ENCODE measurements at regions not wholly inside any gene's neighbourhood (a gene's known extent, or its start where the extent isn't known, plus 50 kb on each side); places are given as distances from the start of the nearest gene placed in this dataset.

DNA sequence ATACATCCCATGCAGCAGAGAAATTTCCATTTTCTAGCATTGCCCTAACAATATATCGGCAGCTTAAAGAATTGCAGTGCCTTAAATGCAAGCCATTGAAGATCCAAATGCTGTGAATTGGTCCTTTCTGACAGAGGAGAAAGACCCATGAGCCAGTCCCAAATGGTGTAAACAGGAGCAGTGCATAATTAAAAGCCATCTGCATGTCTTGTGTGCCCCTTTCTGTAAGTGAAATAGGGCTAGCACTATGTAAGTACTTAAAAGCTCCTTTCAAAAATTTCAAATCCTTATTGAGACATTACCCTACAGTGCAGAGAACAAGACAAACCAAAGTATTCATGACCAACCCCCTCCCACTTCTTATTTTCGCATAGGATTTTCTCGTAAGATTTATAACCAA lies 108.7 kb upstream of the LCORL start:
- intact Hi-C loops (cut with micrococcal nuclease), result no loop called here

More for the DNA sequence above, 108.7 kb upstream of the LCORL start:
- BruUV-seq (replicated peaks), result no TSS peak
- H3K79me2 ChIP-seq (ENCODE audit: control insufficient read depth, insufficient read depth, low read length), result no peaks in the 10 kb centered on the region
- CTCF ChIA-PET, result interaction anchor here (0.8 kb wide), 1 partner anchor 8 kb away, joined by 3 read pairs; no protein-coding TSS in a partner anchor
- POLR2A ChIA-PET, result no interaction called here
- H3K4me3 ChIP-seq (replicated peaks in 1 of 3; ENCODE audit: insufficient read depth in 1 of 3, low read depth in 1 of 3, low read length in 3 of 3), result no peak overlapping the region
- H3K9me3 ChIP-seq (replicated peaks; ENCODE audit: control insufficient read depth, insufficient read depth, low read length), result no peaks in the 10 kb centered on the region
- no peak overlapping the region for H3K9ac ChIP-seq (replicated peaks; ENCODE audit: extremely low read depth, insufficient read depth, low read length)
- H4K20me1 ChIP-seq (replicated peaks; ENCODE audit: control insufficient read depth, extremely low read depth, insufficient read depth, low read length), result no peaks in the 10 kb centered on the region
- dilution Hi-C loops (cut with MboI; ENCODE audit: extremely low pct_ligation_motif_present, low sequenced_read_pairs), result no loop called here
- H3K36me3 ChIP-seq (ENCODE audit: control insufficient read depth in 2 of 2, extremely low read depth in 1 of 2, insufficient read depth in 2 of 2, low read length in 2 of 2), result no peaks in the 10 kb centered on the region
- H3K4me2 ChIP-seq (ENCODE audit: insufficient read depth, low read length), result no peak overlapping the region
- no peaks in the 10 kb centered on the region for H3K27me3 ChIP-seq (ENCODE audit: control insufficient read depth in 2 of 2, insufficient read depth in 2 of 2, low read length in 2 of 2)
- no peak for DNase-seq (ENCODE audit: low read depth, low spot score)
- FAIRE-seq, result no peak
- no peaks in the 10 kb centered on the region for H3K9me1 ChIP-seq (replicated peaks; ENCODE audit: control insufficient read depth, extremely low read depth, insufficient read depth, low read length)
- no peak overlapping the region for H3K27ac ChIP-seq (ENCODE audit: insufficient read depth, low read depth, low read length)
- H2AFZ ChIP-seq (ENCODE audit: low read depth, low read length), result no peak overlapping the region
- TF ChIP-seq GATA2 (IDR thresholded peaks at IDR 0.05; ENCODE audit: insufficient read depth, insufficient read length, low read depth, low read length) (no peak), EZH2 (IDR thresholded peaks at IDR 0.05; ENCODE audit: borderline replicate concordance, low read depth, low read length, severe bottlenecking) (no peak), JUN (IDR thresholded peaks at IDR 0.05; ENCODE audit: borderline replicate concordance, insufficient read depth, insufficient read length, low read depth) (no peak), MYC (IDR thresholded peaks at IDR 0.05; ENCODE audit: low read depth, low read length) (no peak), FOS (IDR thresholded peaks at IDR 0.05; ENCODE audit: borderline replicate concordance, insufficient read depth, low read length) (no peak), POLR2AphosphoS5 (IDR thresholded peaks at IDR 0.05; ENCODE audit: insufficient read depth, low read depth, low read length) (no peak), POLR2A (IDR thresholded peaks at IDR 0.05; ENCODE audit: low read depth, low read length) (no peak)
- TF ChIP-seq, protein P1, sequence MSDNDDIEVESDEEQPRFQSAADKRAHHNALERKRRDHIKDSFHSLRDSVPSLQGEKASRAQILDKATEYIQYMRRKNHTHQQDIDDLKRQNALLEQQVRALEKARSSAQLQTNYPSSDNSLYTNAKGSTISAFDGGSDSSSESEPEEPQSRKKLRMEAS (IDR thresholded peaks at IDR 0.05; ENCODE audit: insufficient read depth, insufficient read length), result no peak
- TF ChIP-seq, protein P2, sequence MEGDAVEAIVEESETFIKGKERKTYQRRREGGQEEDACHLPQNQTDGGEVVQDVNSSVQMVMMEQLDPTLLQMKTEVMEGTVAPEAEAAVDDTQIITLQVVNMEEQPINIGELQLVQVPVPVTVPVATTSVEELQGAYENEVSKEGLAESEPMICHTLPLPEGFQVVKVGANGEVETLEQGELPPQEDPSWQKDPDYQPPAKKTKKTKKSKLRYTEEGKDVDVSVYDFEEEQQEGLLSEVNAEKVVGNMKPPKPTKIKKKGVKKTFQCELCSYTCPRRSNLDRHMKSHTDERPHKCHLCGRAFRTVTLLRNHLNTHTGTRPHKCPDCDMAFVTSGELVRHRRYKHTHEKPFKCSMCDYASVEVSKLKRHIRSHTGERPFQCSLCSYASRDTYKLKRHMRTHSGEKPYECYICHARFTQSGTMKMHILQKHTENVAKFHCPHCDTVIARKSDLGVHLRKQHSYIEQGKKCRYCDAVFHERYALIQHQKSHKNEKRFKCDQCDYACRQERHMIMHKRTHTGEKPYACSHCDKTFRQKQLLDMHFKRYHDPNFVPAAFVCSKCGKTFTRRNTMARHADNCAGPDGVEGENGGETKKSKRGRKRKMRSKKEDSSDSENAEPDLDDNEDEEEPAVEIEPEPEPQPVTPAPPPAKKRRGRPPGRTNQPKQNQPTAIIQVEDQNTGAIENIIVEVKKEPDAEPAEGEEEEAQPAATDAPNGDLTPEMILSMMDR (IDR thresholded peaks at IDR 0.05; ENCODE audit: extremely low read depth in 1 of 2, insufficient read depth in 1 of 2, low read depth in 1 of 2, low read length in 2 of 2), result no peak
- no peaks in the 10 kb centered on the region for H3K4me1 ChIP-seq (ENCODE audit: control insufficient read depth, extremely low read depth, insufficient read depth, low read length)

Data from endothelial cell of umbilical vein (primary cell).